Lower leg skin (tissue), 4 donors: ENCODE measurements at regions not wholly inside any gene's neighbourhood (a gene's known extent, or its start where the extent isn't known, plus 50 kb on each side); places are given as distances from the start of the nearest gene placed in this dataset.

Experiments used
- DNase-seq, 2 donors: peaks; one replicate each; pipeline ENCODE4 v3.0.0-alpha.2; 2019; ENCODE audit warnings: low spot score in 2 of 2
- H3K4me3 ChIP-seq: fragments of 200-600 bp; sonication (generic); 2 replicates; pipeline ENCODE4 v1.5.1; 2017; ENCODE audit warnings: mild to moderate bottlenecking, low read depth; ENCODE audit not compliant: poor library complexity, severe bottlenecking
- CTCF ChIP-seq, 3 donors: fragments of 450-650 bp; IDR thresholded peaks; one replicate each; pipeline ENCODE4 v1.5.1; 2016; ENCODE audit warnings: antibody characterized with exemption in 3 of 3, mild to moderate bottlenecking in 3 of 3, moderate library complexity in 2 of 3
- POLR2A ChIP-seq, 2 donors: fragments of 450-650 bp; IDR thresholded peaks; one replicate each; pipeline ENCODE4 v1.6.1; 2016 to 2017; ENCODE audit warnings: antibody characterized with exemption in 2 of 2, mild to moderate bottlenecking in 1 of 2, moderate library complexity in 1 of 2
- WGBS, 2 donors: methylation state at CpG; one replicate each; pipeline ENCODE4 v1.1.5; 2018; 5-methylcytosine and 5-hydroxymethylcytosine counted together
- intact Hi-C: fragments of 100-400 bp; cut with DNase I; formaldehyde crosslinking; loops from one replicate; pipeline ENCODE4 v1.15.0; 2023; ENCODE audit warnings: low total_unique reads

- intact Hi-C loops: no loop called here
- no peak overlapping the region for H3K4me3 ChIP-seq
- TF ChIP-seq CTCF (IDR thresholded peaks at IDR 0.05): no peak
- no peak for TF ChIP-seq POLR2A (IDR thresholded peaks at IDR 0.05)
- no peak for DNase-seq
These were observed 600.4 kb upstream of the SLITRK6 start for GRCh38 chr13:86399572-86399971.

- no peak for TF ChIP-seq CTCF (IDR thresholded peaks at IDR 0.05)
- TF ChIP-seq POLR2A (IDR thresholded peaks at IDR 0.05): no peak
- 61 to 63% methylated on average over 3 of the region's 3 CpGs for WGBS, 2 donors
- H3K4me3 ChIP-seq: no peak overlapping the region
- intact Hi-C loops: no loop called here
- no peak for DNase-seq
These were observed 603.3 kb upstream of the SLITRK6 start for GRCh38 chr13:86402500-86402899.

GRCh38 chr13:86403181-86403580 lies 604.0 kb upstream of the SLITRK6 start:
- no peak for TF ChIP-seq POLR2A (IDR thresholded peaks at IDR 0.05)
- no peak for TF ChIP-seq CTCF (IDR thresholded peaks at IDR 0.05)
- no peak overlapping the region for H3K4me3 ChIP-seq
- no peak for DNase-seq
- intact Hi-C loops: no loop called here

GRCh38 chr13:86409466-86410241 lies 610.4 kb upstream of the SLITRK6 start:
- intact Hi-C loops: no loop called here
- no peak for DNase-seq
- no peak for TF ChIP-seq CTCF (IDR thresholded peaks at IDR 0.05)
- no peak for TF ChIP-seq POLR2A (IDR thresholded peaks at IDR 0.05)
- WGBS, 2 donors: 83 to 85% methylated on average over 8 of the region's 8 CpGs
- H3K4me3 ChIP-seq: no peak overlapping the region

- intact Hi-C loops: no loop called here
- DNase-seq: no peak
- TF ChIP-seq CTCF (IDR thresholded peaks at IDR 0.05): no peak
- no peak for TF ChIP-seq POLR2A (IDR thresholded peaks at IDR 0.05)
- H3K4me3 ChIP-seq: no peak overlapping the region
- 42 to 47% methylated on average over 3 of the region's 3 CpGs for WGBS, 2 donors
These were observed 626.1 kb upstream of the SLITRK6 start for GRCh38 chr13:86425170-86425815.
